GM12874 (cell line): ENCODE measurements at regions not wholly inside any gene's neighbourhood (a gene's known extent, or its start where the extent isn't known, plus 50 kb on each side); places are given as distances from the start of the nearest gene placed in this dataset.

Experiments
- CTCF ChIP-seq: IDR thresholded peaks from 2 replicates; pipeline ENCODE4 v1.5.1; 2011; ENCODE audit warnings: low read depth, mild to moderate bottlenecking, control low read depth, low read length, moderate library complexity; ENCODE audit not compliant: insufficient read depth

GRCh38 chr13:87280139-87280538 lies 391.0 kb upstream of the SLITRK5 start:
- no peak for TF ChIP-seq CTCF

DNA sequence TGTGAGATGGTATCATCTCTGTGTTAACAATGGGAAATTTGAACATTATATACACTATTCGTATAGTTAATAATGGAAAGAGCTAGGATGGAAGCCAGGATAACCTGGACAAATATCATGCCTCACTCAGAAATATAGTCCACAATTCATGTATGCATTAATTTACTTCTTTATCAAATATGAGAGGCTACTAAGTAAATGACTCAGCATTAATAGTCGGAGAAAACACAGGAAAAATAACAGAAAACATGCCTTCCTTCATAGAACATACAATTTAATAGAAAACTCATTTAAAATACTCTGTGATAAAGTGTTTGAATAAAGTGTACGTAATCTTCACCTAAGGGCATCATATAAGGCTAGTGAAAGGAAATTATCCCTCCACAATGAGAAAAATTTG lies 383.4 kb upstream of the SLITRK5 start:
- no peak for TF ChIP-seq CTCF

DNA sequence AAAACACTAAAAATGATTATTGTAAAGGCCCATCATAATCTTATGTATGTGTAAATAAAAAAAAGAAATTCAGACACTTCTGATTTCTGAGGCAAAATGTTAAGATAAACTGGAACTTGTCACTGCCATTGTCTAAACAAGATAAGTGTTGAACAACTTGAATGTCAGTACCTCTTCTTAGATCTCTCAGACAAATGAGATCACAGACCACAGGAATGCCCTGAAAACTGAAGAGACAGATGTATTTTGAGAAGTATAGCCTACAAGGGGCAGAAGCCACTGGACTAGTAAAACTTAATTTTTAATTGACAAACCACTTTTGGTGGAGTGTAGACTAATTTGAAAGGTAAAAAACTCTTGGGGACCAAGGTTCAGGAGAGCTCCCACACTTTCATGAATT lies 375.5 kb upstream of the SLITRK5 start:
- TF ChIP-seq CTCF: no peak

DNA sequence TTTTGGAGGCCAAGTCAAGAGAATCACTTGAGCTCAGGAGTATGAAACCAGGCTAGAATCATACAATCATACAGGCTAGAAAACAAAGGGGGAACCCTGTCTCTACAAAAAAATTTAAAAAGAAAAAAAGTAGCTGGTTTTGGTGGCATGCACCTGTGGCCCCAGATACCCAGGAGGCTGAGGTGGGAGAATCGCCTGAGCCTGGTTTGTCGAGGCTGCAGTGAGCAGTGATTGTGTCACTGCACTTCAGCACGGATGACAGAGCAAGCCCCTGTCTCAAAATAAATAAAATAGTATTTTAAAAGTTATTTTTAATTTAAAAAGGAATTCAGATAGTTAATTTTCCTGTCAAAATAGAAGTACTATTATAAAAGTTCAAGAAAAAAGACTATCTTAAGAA lies 369.1 kb upstream of the SLITRK5 start:
- no peak for TF ChIP-seq CTCF

GRCh38 chr13:87302931-87303330 lies 368.2 kb upstream of the SLITRK5 start:
- no peak for TF ChIP-seq CTCF

GRCh38 chr13:87311165-87311564 lies 360.0 kb upstream of the SLITRK5 start:
- TF ChIP-seq CTCF: no peak

DNA sequence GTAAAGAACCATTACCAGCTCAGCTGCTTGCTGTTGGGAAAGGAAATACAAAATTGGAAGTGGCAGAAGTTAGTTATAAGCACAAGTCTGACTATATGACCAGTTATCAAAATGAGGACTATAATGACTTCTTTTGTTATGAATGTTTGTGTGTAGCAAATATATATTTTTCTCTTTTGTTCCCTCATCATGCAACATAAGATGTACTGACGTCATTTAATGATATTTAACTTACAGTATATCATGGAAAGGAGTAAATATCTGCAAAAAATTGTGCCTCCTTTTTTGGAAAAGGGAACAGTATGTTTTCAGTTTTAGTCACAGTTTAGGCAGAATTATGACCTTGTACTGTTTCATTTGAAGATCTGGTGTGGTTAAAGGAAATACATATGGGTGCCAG lies 356.3 kb upstream of the SLITRK5 start:
- no peak for TF ChIP-seq CTCF

DNA sequence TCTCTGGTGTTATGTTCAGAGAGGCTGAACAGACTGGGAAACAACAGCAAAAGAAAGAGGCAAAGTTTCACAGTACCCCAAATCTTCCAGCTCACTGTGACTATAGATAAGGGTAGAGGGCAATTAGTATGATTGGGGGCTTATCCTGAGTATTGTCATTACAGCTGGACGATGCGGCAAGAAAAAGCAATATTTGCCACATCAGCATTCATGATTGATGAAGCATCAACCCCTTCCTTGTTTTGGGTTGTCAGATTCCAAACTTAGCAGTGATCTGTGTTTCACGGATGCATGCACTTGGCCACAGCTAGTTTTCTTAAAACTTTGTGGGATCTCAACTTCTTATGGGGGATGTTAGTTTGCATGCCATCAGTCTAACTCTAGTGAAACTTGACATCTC lies 348.8 kb upstream of the SLITRK5 start:
- no peak for TF ChIP-seq CTCF
